ELR (cell line): ENCODE measurements at regions not wholly inside any gene's neighbourhood (a gene's known extent, or its start where the extent isn't known, plus 50 kb on each side); places are given as distances from the start of the nearest gene placed in this dataset.

Source experiments
- DNase-seq: peaks from one replicate; pipeline ENCODE4 v3.0.0-alpha.2; 2015; ENCODE audit warnings: low read depth

- no peak for DNase-seq
These were observed 339.8 kb upstream of the ARRDC3 start for GRCh38 chr5:91722736-91723467.

- no peak for DNase-seq
These were observed 329.6 kb upstream of the ARRDC3 start for GRCh38 chr5:91712718-91713117.

GRCh38 chr5:91707521-91707841, 324.4 kb upstream of the ARRDC3 start:
- DNase-seq, result no peak

- DNase-seq, result no peak
These were observed 323.8 kb upstream of the ARRDC3 start for GRCh38 chr5:91706785-91707520.

GRCh38 chr5:91703128-91703527, 320.0 kb upstream of the ARRDC3 start:
- DNase-seq, result no peak

- DNase-seq, result no peak
These were observed 316.3 kb upstream of the ARRDC3 start for GRCh38 chr5:91699429-91699828.

GRCh38 chr5:91691592-91691991, 308.5 kb upstream of the ARRDC3 start:
- no peak for DNase-seq

GRCh38 chr5:91690921-91691320, 307.8 kb upstream of the ARRDC3 start:
- peak; percentile 14 for DNase-seq

GRCh38 chr5:91687430-91687829, 304.3 kb upstream of the ARRDC3 start:
- no peak for DNase-seq

GRCh38 chr5:91684625-91685024, 301.5 kb upstream of the ARRDC3 start:
- DNase-seq, result no peak

- no peak for DNase-seq
These were observed 287.4 kb upstream of the ARRDC3 start for GRCh38 chr5:91670563-91670962.

- no peak for DNase-seq
These were observed 287.0 kb upstream of the ARRDC3 start for GRCh38 chr5:91670122-91670521.

GRCh38 chr5:91668261-91668660, 285.1 kb upstream of the ARRDC3 start:
- DNase-seq, result no peak

GRCh38 chr5:91652678-91653077, 269.6 kb upstream of the ARRDC3 start:
- no peak for DNase-seq

GRCh38 chr5:91651704-91652103, 268.6 kb upstream of the ARRDC3 start:
- no peak for DNase-seq

GRCh38 chr5:91645347-91645746, 262.2 kb upstream of the ARRDC3 start:
- DNase-seq, result no peak

- no peak for DNase-seq
These were observed 260.7 kb upstream of the ARRDC3 start for GRCh38 chr5:91643797-91644196.

- DNase-seq, result no peak
These were observed 259.5 kb upstream of the ARRDC3 start for GRCh38 chr5:91642581-91642980.

- DNase-seq, result peak; percentile 61
These were observed 258.7 kb upstream of the ARRDC3 start for GRCh38 chr5:91641730-91642350.

- no peak for DNase-seq
These were observed 256.6 kb upstream of the ARRDC3 start for GRCh38 chr5:91639744-91640143.

GRCh38 chr5:91638010-91638409, 254.9 kb upstream of the ARRDC3 start:
- no peak for DNase-seq

GRCh38 chr5:91635950-91636734, 253.0 kb upstream of the ARRDC3 start:
- no peak for DNase-seq

GRCh38 chr5:91632871-91633270, 249.8 kb upstream of the ARRDC3 start:
- DNase-seq, result no peak
